HG02938 (cell line): ENCODE measurements at regions not wholly inside any gene's neighbourhood (a gene's known extent, or its start where the extent isn't known, plus 50 kb on each side); places are given as distances from the start of the nearest gene placed in this dataset.

Experiments used
- ATAC-seq: cut with Tn5 transposase; IDR thresholded peaks from one replicate; pipeline ENCODE4 v1.9.1; 2021; ENCODE audit warnings: mild to moderate bottlenecking, moderate library complexity; ENCODE audit not compliant: unreplicated experiment

DNA sequence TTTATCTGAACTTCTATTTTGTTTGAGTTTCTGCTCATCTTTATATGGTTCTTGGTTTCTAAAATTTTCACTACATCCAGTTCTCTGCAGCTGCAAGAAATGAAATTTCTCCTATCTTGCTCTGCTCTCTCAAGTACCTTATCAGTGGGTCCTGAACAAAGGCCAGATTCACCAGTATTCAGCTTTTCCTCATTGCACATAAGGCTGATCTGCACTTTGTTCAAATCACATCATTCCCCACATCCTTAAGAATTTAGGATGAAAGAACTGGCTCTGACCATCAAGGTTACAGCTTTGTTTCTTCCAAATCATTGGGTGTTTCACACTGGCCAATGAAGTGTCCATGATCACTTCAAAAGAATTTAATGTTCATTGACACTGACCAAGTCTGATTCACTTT, 211.4 kb downstream of the GRIN2B start:
- no peak for ATAC-seq

GRCh38 chr12:13769273-13769672, 212.1 kb downstream of the GRIN2B start:
- no peak for ATAC-seq

- no peak for ATAC-seq
Measured at GRCh38 chr12:13764748-13765147, 216.7 kb downstream of the GRIN2B start.

DNA sequence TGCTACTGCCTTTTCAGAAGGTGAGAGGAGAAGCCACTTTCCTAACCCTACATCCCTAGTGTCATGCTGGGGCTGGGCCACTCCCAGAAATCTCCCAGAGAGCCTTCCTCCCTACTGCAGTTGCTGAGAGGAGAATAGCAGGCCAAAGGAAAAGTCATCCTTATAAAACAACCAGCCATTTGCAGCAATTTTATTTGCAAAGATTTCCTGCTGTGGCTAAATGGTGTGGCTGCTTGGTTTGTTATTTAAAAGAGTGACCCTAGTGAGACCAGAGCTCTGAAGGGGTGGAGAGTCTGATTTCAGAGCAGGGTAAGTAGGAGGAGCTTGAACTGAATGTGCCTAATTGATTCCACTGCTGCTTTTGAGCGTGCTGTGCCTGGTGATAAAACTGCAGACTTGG, 232.0 kb downstream of the GRIN2B start:
- ATAC-seq = no peak

- ATAC-seq = no peak
Measured at GRCh38 chr12:13745111-13745860, 236.1 kb downstream of the GRIN2B start.

DNA sequence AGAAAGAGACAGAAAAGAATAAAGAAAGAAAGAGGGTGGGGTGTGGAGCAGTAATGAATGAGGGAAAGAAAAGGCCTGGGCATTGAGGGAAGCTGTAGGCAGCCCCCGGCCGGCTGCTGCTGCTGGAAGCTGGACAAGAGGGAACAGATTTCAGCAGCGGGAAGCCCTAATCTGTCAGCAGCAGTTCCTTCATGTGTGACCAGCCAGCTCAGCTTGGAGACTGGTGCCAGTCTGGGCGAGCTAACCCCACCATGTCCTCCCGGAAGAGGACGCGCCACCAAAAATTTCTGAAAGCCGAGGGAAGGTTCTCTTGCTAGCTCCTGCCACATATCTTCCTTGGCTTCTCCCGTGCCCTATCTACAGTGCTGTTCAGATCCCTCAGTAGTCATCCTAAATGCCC, 236.8 kb downstream of the GRIN2B start:
- ATAC-seq = no peak

DNA sequence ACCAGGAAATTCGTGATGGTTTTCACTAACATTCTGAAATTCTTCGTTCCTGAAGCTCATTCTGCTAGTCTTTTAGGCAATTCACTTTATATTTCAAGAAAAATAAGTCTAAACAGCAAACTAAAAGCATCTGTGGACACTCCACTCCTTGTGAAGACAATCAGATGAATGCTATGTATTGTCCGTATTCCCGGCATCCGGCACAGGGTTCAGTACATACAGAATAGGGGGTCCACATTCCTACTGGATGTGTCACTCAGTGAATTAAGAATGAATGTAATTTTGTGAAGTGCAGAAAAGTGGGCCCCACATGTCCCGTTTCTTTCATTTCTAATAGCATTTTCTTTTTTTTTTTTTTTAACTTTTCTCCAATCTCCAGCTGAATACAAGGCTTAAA, 241.3 kb downstream of the GRIN2B start:
- ATAC-seq = no peak

DNA sequence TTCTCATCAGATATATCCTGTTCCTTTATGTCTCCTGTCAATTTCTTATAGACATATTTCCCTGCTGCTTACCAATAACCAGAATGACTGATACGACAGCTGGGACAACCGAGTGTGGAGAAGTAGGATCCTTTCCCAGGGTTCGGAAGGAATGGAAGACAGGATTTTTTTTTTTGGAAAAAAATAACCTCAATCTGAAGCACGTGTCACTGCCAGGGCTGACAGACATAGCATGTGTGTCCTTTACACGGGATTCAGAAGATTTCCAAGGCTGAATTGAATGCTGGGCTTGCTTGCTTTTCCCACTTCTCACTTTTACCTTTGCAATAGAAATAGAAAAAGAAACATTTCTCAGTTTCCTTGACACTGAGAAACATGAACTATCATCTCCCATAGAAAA, 245.7 kb downstream of the GRIN2B start:
- no peak for ATAC-seq

DNA sequence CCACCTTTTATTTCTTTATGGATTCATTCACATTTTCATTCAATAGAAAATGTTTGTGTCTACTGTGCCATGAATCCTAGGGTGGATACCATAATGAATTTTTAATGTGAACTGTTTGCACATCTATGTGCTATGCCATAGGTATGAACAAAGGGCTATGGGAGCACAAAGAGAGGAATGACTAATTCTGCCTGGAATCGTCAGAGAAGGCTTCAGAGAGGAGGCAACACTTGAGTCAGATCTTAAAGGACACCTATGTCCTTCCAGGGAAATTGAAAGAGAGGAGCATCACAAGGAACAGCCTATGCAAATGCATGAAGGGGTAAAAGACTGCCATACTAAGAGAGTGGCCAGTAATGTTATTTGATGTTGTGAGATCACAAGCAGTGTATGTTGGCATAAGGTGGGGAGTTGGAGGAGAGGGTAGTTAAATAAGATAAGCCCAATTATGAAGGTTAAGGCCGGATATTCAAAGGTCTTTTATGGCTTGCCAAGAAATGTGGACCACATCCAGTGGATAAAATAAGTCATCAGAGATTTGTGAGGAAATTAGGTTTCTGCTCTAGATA, 246.7 kb downstream of the GRIN2B start:
- no peak for ATAC-seq

DNA sequence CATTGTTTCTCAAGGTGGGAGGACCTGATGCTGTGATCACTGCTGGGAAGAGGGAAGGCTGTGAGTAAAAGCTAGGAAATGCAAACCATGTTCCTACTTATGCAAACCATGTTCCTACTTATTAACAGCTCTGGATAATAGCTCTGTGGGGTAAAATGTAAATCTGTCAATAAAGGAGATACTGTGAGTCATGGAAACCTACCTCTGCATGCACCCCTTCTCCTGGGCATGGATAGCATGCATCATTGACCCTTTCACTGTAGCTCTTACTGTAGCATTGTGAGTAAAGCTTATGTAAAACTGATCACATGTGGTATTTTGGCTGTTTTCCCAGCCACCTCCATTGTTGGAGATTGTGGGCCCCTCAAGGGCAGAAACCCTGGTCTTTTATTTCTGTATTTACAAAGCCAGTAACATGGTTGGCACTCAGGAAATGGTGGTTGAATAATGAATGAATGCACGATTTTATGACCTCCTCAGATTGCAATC, 253.7 kb downstream of the GRIN2B start:
- ATAC-seq = no peak

- ATAC-seq = no peak
Measured at GRCh38 chr12:13725049-13725448, 256.4 kb downstream of the GRIN2B start.

GRCh38 chr12:13724136-13724535, 257.3 kb downstream of the GRIN2B start:
- ATAC-seq = no peak

- ATAC-seq = no peak
Measured at GRCh38 chr12:13719986-13720385, 261.4 kb downstream of the GRIN2B start.

DNA sequence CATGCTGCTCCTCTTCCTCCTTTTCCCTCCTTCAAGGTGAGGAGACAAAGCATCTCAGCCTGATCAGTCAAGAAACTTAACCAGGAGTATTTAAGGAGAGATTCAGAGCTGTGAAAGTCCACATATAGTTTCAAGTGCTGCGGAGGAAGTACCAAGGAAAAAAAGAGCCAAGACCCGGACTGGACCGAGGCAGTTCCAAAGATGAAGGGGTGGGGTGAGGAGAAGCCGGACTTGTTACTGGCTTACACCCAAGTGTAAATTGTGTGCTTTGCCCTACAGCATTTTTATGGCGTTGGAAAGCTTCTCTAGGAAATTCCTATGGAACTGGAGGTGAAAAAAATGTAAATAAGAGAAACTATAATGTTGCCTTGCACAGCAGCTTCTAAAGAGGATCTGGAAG, 263.1 kb downstream of the GRIN2B start:
- ATAC-seq = no peak

DNA sequence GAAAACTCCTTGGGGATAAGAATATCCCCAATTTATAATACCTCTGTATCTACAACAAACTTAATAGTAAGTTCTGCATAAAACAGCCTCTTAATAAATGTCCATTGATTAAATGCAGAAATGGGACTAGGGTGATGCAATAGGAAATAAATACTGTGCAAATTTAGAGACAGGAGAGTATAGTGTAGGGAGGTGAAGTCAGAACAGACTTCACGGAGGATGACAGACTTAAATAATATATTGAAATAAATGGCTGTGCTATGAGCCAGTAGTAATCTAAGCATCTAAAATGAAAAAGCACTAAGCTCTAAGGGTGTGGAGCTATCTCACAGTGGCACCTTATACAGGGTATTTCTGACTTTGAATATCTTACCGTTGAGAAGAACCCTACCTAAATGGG, 265.3 kb downstream of the GRIN2B start:
- no peak for ATAC-seq

- no peak for ATAC-seq
Measured at GRCh38 chr12:13713556-13714410, 267.6 kb downstream of the GRIN2B start.

DNA sequence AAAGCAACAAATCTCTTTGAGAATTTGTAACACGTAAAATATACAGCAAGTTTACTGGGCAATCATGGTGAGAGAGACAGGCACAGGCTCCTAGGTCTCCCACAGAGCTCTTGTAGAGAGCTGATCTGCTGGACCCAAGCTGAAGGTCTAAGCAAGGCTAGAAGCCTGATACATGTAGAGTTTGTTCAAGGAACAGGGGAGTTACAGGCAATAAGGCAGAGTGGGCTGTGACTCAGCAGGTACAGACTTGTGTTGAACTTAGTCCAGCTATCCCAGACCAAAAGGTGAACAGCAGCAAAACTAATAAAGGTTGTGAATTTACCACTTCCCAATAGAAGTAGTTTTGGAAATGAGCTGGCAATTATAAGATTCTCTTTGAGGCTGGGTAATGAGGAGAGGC, 273.6 kb downstream of the GRIN2B start:
- ATAC-seq = no peak

- ATAC-seq = no peak
Measured at GRCh38 chr12:13702381-13702780, 279.0 kb downstream of the GRIN2B start.

DNA sequence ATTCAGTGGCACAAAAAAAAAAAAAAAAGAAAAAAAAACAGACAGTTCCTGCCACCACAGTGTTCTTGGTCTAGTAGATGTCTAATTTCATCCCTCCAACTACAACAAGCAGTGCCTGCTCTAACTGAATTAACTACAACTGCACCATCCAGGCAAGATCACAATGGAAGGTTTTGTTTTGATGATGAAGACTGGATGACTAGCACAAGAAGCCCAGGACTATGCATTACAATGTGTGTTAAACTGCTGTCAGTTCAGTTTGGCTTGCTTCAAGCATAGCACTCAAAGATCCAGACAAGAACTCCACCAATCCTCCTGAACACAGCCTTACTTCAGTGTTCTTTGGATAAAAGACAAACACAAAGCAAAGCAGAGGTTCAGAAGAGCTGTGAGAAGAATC, 279.9 kb downstream of the GRIN2B start:
- no peak for ATAC-seq

- ATAC-seq = no peak
Measured at GRCh38 chr12:13697973-13698372, 283.4 kb downstream of the GRIN2B start.

DNA sequence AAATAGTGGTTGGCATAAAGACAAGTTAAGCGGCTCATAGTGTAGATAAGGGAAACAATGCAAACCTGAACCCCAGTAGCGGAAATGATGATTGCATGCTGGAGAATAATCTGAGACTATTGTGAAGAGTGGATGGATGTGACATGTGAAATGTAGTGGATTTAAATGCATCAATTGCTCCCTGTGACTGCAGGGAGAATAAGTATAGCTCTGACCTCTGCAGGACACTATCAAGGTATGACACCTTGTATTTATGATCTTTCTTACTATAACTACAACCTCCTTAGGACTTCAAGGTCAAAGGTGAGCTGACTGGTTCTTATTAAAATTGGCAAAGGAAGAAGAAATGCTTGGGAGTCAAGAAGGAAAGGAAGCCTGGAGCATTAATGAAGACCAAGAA, 285.6 kb downstream of the GRIN2B start:
- no peak for ATAC-seq

GRCh38 chr12:13692332-13692731, 289.1 kb downstream of the GRIN2B start:
- no peak for ATAC-seq
